T-cell (primary cell): ENCODE measurements at regions not wholly inside any gene's neighbourhood (a gene's known extent, or its start where the extent isn't known, plus 50 kb on each side); places are given as distances from the start of the nearest gene placed in this dataset.

Source experiments
- ATAC-seq, 4 experiments: fragments of 200-7000 bp in 3 of 4; fragments of 150-1000 bp in 1 of 4; cut with Tn5 transposase; replicated peaks in 1 of 4; 1 replicate in 3 of 4; 2 replicates in 1 of 4; pipeline ENCODE4 v1.10.0; 2021; ENCODE audit warnings: moderate library complexity in 3 of 4, mild to moderate bottlenecking in 2 of 4, moderate number of reproducible peaks in 1 of 4
- CTCF ChIA-PET, 2 donors: fragments of 300-600 bp; sonication (Branson Sonifier 250); formaldehyde crosslinking; loops; one replicate each; lab custom pipeline; 2022; ENCODE audit warnings: antibody characterized with exemption in 2 of 2; lab: Charles Lee
- POLR2A ChIA-PET, 2 donors: fragments of 300-600 bp; sonication (Branson Sonifier 250); formaldehyde crosslinking; loops; one replicate each; lab custom pipeline; 2022; ENCODE audit warnings: antibody characterized with exemption in 2 of 2; lab: Charles Lee
- DNase-seq, 35 experiments: peaks; one replicate each; pipeline versions ENCODE4 v3.0.0 to v3.0.0-alpha.2; 2013 to 2023
- H3K27ac ChIP-seq: one replicate; pipeline ENCODE4 v1.5.1; 2013; ENCODE audit warnings: low read length
- H3K27me3 ChIP-seq, 2 experiments: replicated peaks in 1 of 2; 1 replicate in 1 of 2; 2 replicates in 1 of 2; pipeline versions ENCODE4 v1.6.1 to v1.7.0; 2013; ENCODE audit warnings: low read length in 1 of 2, mixed read lengths in 1 of 2; ENCODE audit not compliant: control insufficient read depth in 2 of 2, insufficient read depth in 2 of 2; ENCODE audit errors: extremely low read depth in 1 of 2
- H3K36me3 ChIP-seq, 2 donors: 1 replicate in 1 of 2; 2 replicates in 1 of 2; pipeline versions ENCODE4 v1.6.1 to v1.7.0; 2013; ENCODE audit warnings: low read length in 1 of 2; ENCODE audit not compliant: control insufficient read depth in 2 of 2, insufficient read depth in 1 of 2; ENCODE audit errors: extremely low read depth in 1 of 2
- H3K4me1 ChIP-seq, 2 experiments: 1 replicate in 1 of 2; 2 replicates in 1 of 2; pipeline versions ENCODE4 v1.6.1 to v1.7.0; 2013; ENCODE audit warnings: low read length in 2 of 2, mixed read lengths in 1 of 2; ENCODE audit not compliant: insufficient read depth in 2 of 2, control insufficient read depth in 1 of 2; ENCODE audit errors: extremely low read depth in 1 of 2
- H3K4me3 ChIP-seq, 2 donors: 1 replicate in 1 of 2; 2 replicates in 1 of 2; pipeline versions ENCODE4 v1.5.1 to v1.7.0; 2013; ENCODE audit warnings: mild to moderate bottlenecking in 2 of 2, low read length in 1 of 2, moderate library complexity in 1 of 2; ENCODE audit not compliant: control insufficient read depth in 1 of 2; ENCODE audit errors: extremely low read depth in 1 of 2
- H3K9me3 ChIP-seq: 2 replicates; pipeline ENCODE4 v1.7.0; 2013
- H3K27ac Mint-ChIP-seq, 2 donors: one replicate each; pipeline ENCODE4 v1.8.0; 2020 to 2021; ENCODE audit warnings: mild to moderate bottlenecking in 2 of 2, mixed read lengths in 2 of 2
- H3K27me3 Mint-ChIP-seq, 2 donors: one replicate each; pipeline ENCODE4 v1.8.0; 2021 to 2022; ENCODE audit warnings: mixed read lengths in 2 of 2
- H3K36me3 Mint-ChIP-seq: one replicate; pipeline ENCODE4 v1.8.0; 2021; ENCODE audit warnings: mixed read lengths
- H3K4me1 Mint-ChIP-seq, 3 donors: one replicate each; pipeline ENCODE4 v1.8.0; 2020 to 2022; ENCODE audit warnings: mixed read lengths in 3 of 3, mild to moderate bottlenecking in 1 of 3
- H3K4me3 Mint-ChIP-seq, 3 donors: one replicate each; pipeline ENCODE4 v1.8.0; 2020 to 2022; ENCODE audit warnings: mild to moderate bottlenecking in 3 of 3, mixed read lengths in 3 of 3, moderate library complexity in 3 of 3
- H3K9me3 Mint-ChIP-seq, 3 donors: one replicate each; pipeline ENCODE4 v1.8.0; 2020 to 2022; ENCODE audit warnings: mixed read lengths in 3 of 3
- WGBS: methylation state at CpG from one replicate; pipeline ENCODE4 v1.1.5; 2013; ENCODE audit warnings: missing lambda C conversion rate; ENCODE audit not compliant: insufficient coverage; 5-methylcytosine and 5-hydroxymethylcytosine counted together

GRCh38 chr1:67482733-67483482 lies 52.7 kb upstream of the SERBP1 start:
- 83% methylated on average over 4 of the region's 7 CpGs for WGBS
- H3K9me3 ChIP-seq = no peaks in the 10 kb centered on the region
- no peaks in the 10 kb centered on the region for H3K36me3 ChIP-seq
- H3K4me3 ChIP-seq = no peak overlapping the region
- ChIA-PET POLR2A (no interaction called here), CTCF (interaction anchor here (0.8 kb wide), 2 partner anchors 12 to 19 kb away, joined by 3 to 4 read pairs; no protein-coding TSS in a partner anchor)
- peaks cover 0 to 4% of the 10 kb centered on the region in 2 experiments for H3K27me3 ChIP-seq
- Mint-ChIP-seq H3K4me1 (no peaks in the 10 kb centered on the region), H3K4me3 (no peak overlapping the region), H3K36me3 (no peaks in the 10 kb centered on the region), H3K27me3 (peaks cover 0 to 2% of the 10 kb centered on the region in 2 donors), H3K9me3 (no peaks in the 10 kb centered on the region), H3K27ac (no peak overlapping the region)
- DNase-seq = no peak
- no peak overlapping the region for H3K27ac ChIP-seq
- no peaks in the 10 kb centered on the region for H3K4me1 ChIP-seq
- no peak for ATAC-seq

- H3K4me3 Mint-ChIP-seq = no peak overlapping the region
- H3K4me1 ChIP-seq = no peaks in the 10 kb centered on the region
- H3K36me3 Mint-ChIP-seq = no peaks in the 10 kb centered on the region
- ATAC-seq (no peak), DNase-seq (no peak)
- no peaks in the 10 kb centered on the region for H3K27me3 Mint-ChIP-seq
- CTCF ChIA-PET = no interaction called here
- no peaks in the 10 kb centered on the region for H3K4me1 Mint-ChIP-seq
- WGBS = no CpG with 5 or more reads among the region's 2 CpGs
- no peaks in the 10 kb centered on the region for H3K36me3 ChIP-seq
- H3K9me3 ChIP-seq = no peaks in the 10 kb centered on the region
- POLR2A ChIA-PET = no interaction called here
- H3K9me3 Mint-ChIP-seq = no peaks in the 10 kb centered on the region
- no peaks in the 10 kb centered on the region for H3K27me3 ChIP-seq
- H3K27ac ChIP-seq = no peak overlapping the region
- no peak overlapping the region for H3K4me3 ChIP-seq
- H3K27ac Mint-ChIP-seq = no peak overlapping the region
Measured at GRCh38 chr1:67484492-67484891, 54.3 kb upstream of the SERBP1 start.

- Histone ChIP-seq H3K36me3 (no peaks in the 10 kb centered on the region), H3K27ac (no peak overlapping the region), H3K27me3 (no peaks in the 10 kb centered on the region), H3K4me1 (no peaks in the 10 kb centered on the region), H3K9me3 (no peaks in the 10 kb centered on the region), H3K4me3 (no peak overlapping the region)
- ATAC-seq = no peak
- Mint-ChIP-seq H3K27me3 (no peaks in the 10 kb centered on the region), H3K9me3 (no peaks in the 10 kb centered on the region), H3K36me3 (no peaks in the 10 kb centered on the region), H3K4me3 (no peak overlapping the region), H3K4me1 (no peaks in the 10 kb centered on the region), H3K27ac (no peak overlapping the region)
- no CpG with 5 or more reads among the region's 3 CpGs for WGBS
- ChIA-PET POLR2A (no interaction called here), CTCF (interaction anchor here (0.6 kb wide), 2 partner anchors 118 to 324 kb away, joined by 3 to 4 read pairs; no protein-coding TSS in a partner anchor)
- no peak for DNase-seq
Measured at GRCh38 chr1:67485046-67485811, 55.0 kb upstream of the SERBP1 start.

- DNase-seq (peak in 1 of 35 experiments; percentile 37), ATAC-seq (no peak)
Measured at GRCh38 chr1:67489643-67490042, 59.4 kb upstream of the SERBP1 start.

GRCh38 chr1:67491280-67491679 lies 61.1 kb upstream of the SERBP1 start:
- Mint-ChIP-seq H3K36me3 (no peaks in the 10 kb centered on the region), H3K27me3 (no peaks in the 10 kb centered on the region), H3K4me3 (no peak overlapping the region), H3K4me1 (no peaks in the 10 kb centered on the region), H3K9me3 (no peaks in the 10 kb centered on the region), H3K27ac (no peak overlapping the region)
- H3K27me3 ChIP-seq = no peaks in the 10 kb centered on the region
- no peak overlapping the region for H3K4me3 ChIP-seq
- no peak overlapping the region for H3K27ac ChIP-seq
- ATAC-seq (no peak), DNase-seq (no peak)
- POLR2A ChIA-PET = no interaction called here
- CTCF ChIA-PET = interaction anchor here (0.8 to 1.7 kb wide), 5 partner anchors 9 to 495 kb away, joined by 3 to 6 read pairs (median 3); no protein-coding TSS in a partner anchor
- no peaks in the 10 kb centered on the region for H3K9me3 ChIP-seq
- no peaks in the 10 kb centered on the region for H3K4me1 ChIP-seq
- H3K36me3 ChIP-seq = no peaks in the 10 kb centered on the region
- WGBS = 100% methylated on average over 1 of the region's 3 CpGs

More at GRCh38 chr1:67489643-67490042, 59.4 kb upstream of the SERBP1 start:
- H3K4me3 Mint-ChIP-seq = no peak overlapping the region
- Histone ChIP-seq H3K27ac (no peak overlapping the region), H3K4me1 (no peaks in the 10 kb centered on the region), H3K36me3 (no peaks in the 10 kb centered on the region), H3K4me3 (no peak overlapping the region), H3K9me3 (no peaks in the 10 kb centered on the region), H3K27me3 (no peaks in the 10 kb centered on the region)
- H3K36me3 Mint-ChIP-seq = no peaks in the 10 kb centered on the region
- H3K27me3 Mint-ChIP-seq = no peaks in the 10 kb centered on the region
- WGBS = no CpG with 5 or more reads among the region's 1 CpG
- no peaks in the 10 kb centered on the region for H3K4me1 Mint-ChIP-seq
- H3K27ac Mint-ChIP-seq = no peak overlapping the region
- no peaks in the 10 kb centered on the region for H3K9me3 Mint-ChIP-seq
- ChIA-PET POLR2A (no interaction called here), CTCF (no interaction called here)

- Histone ChIP-seq H3K36me3 (no peaks in the 10 kb centered on the region), H3K4me1 (no peaks in the 10 kb centered on the region), H3K9me3 (no peaks in the 10 kb centered on the region), H3K4me3 (no peak overlapping the region), H3K27me3 (no peaks in the 10 kb centered on the region), H3K27ac (no peak overlapping the region)
- H3K9me3 Mint-ChIP-seq = no peaks in the 10 kb centered on the region
- ATAC-seq (no peak), DNase-seq (no peak)
- POLR2A ChIA-PET = no interaction called here
- no peak overlapping the region for H3K4me3 Mint-ChIP-seq
- no peaks in the 10 kb centered on the region for H3K27me3 Mint-ChIP-seq
- 38% methylated on average over 1 of the region's 2 CpGs for WGBS
- no peak overlapping the region for H3K27ac Mint-ChIP-seq
- H3K4me1 Mint-ChIP-seq = no peaks in the 10 kb centered on the region
- no peaks in the 10 kb centered on the region for H3K36me3 Mint-ChIP-seq
- CTCF ChIA-PET = interaction anchor here (0.6 to 1.1 kb wide), 3 partner anchors 277 to 1026 kb away, joined by 3 read pairs; no protein-coding TSS in a partner anchor
Measured at GRCh38 chr1:67493148-67493547, 62.9 kb upstream of the SERBP1 start.
